ENCODE measurements at regions not wholly inside any gene's neighbourhood (a gene's known extent, or its start where the extent isn't known, plus 50 kb on each side); places are given as distances from the start of the nearest gene placed in this dataset.

- peaks cover 16% of the 10 kb centered on the region; the same call in 1 of the 2 replicates for H3K4me1 ChIP-seq (ENCODE audit: insufficient read depth)
- H3K27ac ChIP-seq (ENCODE audit: low read depth): no peak overlapping the region
- TF ChIP-seq ZNF462 (CRISPR knock-in tag; IDR thresholded peaks at IDR 0.05): no peak
- no peak for TF ChIP-seq REST (IDR thresholded peaks at IDR 0.05; ENCODE audit: unreplicated experiment)
- no peak for TF ChIP-seq POLR2AphosphoS5 (IDR thresholded peaks at IDR 0.05; ENCODE audit: low read depth)
- no peak for TF ChIP-seq CREB1 (CRISPR knock-in tag; IDR thresholded peaks at IDR 0.05; ENCODE audit: low read depth)
- TF ChIP-seq NANOG (IDR thresholded peaks at IDR 0.05; ENCODE audit: borderline replicate concordance): no peak
- TF ChIP-seq ETS1 (IDR thresholded peaks at IDR 0.05): no peak
- no peak for TF ChIP-seq CTCF (conservative IDR thresholded peaks at IDR 0.05; ENCODE audit: low read depth in 2 of 2)
- no peak for TF ChIP-seq EZH2 (IDR thresholded peaks at IDR 0.05; ENCODE audit: low read depth, unreplicated experiment)
- TF ChIP-seq JUNB (IDR thresholded peaks at IDR 0.05; ENCODE audit: unreplicated experiment): no peak
- TF ChIP-seq ZNF114 (CRISPR knock-in tag; IDR thresholded peaks at IDR 0.05): no peak
- no peak for TF ChIP-seq ZNF331 (CRISPR knock-in tag; IDR thresholded peaks at IDR 0.05; ENCODE audit: low read depth)
- TF ChIP-seq EZH2phosphoT487 (IDR thresholded peaks at IDR 0.05; ENCODE audit: unreplicated experiment): no peak
- no peak for TF ChIP-seq STAT1 (IDR thresholded peaks at IDR 0.05; ENCODE audit: unreplicated experiment)
- H3K4me1 Mint-ChIP-seq: peaks cover 49% of the 10 kb centered on the region
- H3K27ac Mint-ChIP-seq: no peak overlapping the region
- no peaks in the 10 kb centered on the region for H3K27me3 ChIP-seq (ENCODE audit: insufficient read depth)
- H3K4me2 ChIP-seq: no peak overlapping the region
- peaks cover 7% of the 10 kb centered on the region for H3K9me2 ChIP-seq (ENCODE audit: insufficient read depth)
- no peaks in the 10 kb centered on the region for H3K36me3 ChIP-seq (ENCODE audit: insufficient read depth)
- no peaks in the 10 kb centered on the region for H3K79me2 ChIP-seq (replicated peaks; ENCODE audit: insufficient read depth)
- H3F3A ChIP-seq (replicated peaks; ENCODE audit: low read depth): no peaks in the 10 kb centered on the region
- peaks cover 8% of the 10 kb centered on the region; the same call in 2 of the 3 replicates for H3K36me3 Mint-ChIP-seq (ENCODE audit: low read depth)
- peaks cover 4% of the 10 kb centered on the region for H3K27me3 Mint-ChIP-seq (ENCODE audit: insufficient read depth, low read depth, poor library complexity)
- no peak overlapping the region for H3K4me3 Mint-ChIP-seq
- no peaks in the 10 kb centered on the region for H4K20me1 ChIP-seq (replicated peaks; ENCODE audit: insufficient read depth)
- H2AFZ ChIP-seq: 0 out of 2 replicates have a peak overlapping the region, but pooled peaks have one; percentile 19
- ATAC-seq: no peak
- H3K4me3 ChIP-seq: no peak overlapping the region
- H3K9me3 Mint-ChIP-seq: peaks cover 6% of the 10 kb centered on the region
- DNase-seq (ENCODE audit: low spot score): no peak
Observed at GRCh38 chr12:27907766-27908165, 64.8 kb downstream of the PTHLH start.
